DMS114 treated with DMSO at 0.1 percent for 48 hours (cell line): ENCODE measurements at regions not wholly inside any gene's neighbourhood (a gene's known extent, or its start where the extent isn't known, plus 50 kb on each side); places are given as distances from the start of the nearest gene placed in this dataset.

Source experiments
- DNase-seq: peaks from one replicate; lab custom pipeline; 2025; ENCODE audit not compliant: unreplicated experiment; lab: John Stamatoyannopoulos, UW

DNA sequence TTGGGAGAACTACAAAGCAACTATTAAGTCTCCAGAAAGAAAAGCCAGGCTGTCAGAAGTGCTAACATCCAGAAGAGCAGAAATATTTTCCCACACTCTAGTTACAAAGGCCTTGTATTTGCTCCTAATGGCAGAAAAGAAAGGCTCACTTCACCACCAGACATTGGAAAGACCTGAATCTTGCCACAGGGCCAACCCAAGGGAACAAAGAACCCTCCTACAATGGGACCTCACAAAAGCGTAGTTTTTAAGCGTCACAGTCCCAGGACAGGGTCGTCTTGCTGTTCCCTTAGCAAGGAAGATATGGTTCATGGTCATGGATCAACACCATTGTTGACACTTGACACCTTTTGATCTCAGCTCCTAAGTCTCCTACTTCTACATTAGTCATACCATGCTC, 119.1 kb downstream of the RPS29 start:
- DNase-seq: no peak

DNA sequence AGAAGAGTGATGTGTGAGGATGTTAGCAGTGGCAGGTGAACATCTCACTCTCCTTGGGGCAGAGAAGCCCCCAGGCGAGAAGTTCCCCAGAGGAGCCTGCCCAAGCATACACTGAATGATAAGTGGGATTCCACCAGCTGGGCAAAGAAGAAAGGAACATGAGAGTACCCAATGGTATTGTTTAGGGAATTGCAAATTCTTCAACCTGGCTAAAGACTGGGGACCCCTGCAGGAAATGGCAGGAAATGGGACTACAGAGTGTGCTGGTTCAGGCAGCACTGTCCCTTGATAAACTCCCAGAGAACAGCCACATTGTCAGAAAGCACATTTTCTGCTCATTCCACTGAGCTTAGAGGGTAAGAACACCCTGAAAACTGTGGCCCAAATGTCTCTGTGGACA, 121.3 kb downstream of the RPS29 start:
- no peak for DNase-seq

DNA sequence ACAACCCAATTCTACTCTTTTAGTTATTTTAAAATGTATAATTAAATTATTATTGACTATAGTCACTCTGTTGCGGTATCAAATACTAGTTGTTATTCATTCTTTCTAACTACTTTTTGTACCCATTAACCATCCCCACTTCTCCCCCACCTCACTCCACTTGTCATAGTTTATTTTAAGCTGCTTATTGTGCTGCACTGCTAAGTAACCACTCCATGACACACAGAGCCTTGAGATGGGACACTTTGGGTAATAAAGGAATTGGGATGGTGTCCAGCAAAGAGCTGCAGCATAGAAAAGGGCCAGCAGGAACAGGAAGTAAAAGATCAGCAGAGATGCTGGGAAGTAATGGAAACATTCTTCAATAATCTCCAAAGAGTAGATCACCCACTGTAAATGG, 123.0 kb downstream of the RPS29 start:
- DNase-seq: no peak

DNA sequence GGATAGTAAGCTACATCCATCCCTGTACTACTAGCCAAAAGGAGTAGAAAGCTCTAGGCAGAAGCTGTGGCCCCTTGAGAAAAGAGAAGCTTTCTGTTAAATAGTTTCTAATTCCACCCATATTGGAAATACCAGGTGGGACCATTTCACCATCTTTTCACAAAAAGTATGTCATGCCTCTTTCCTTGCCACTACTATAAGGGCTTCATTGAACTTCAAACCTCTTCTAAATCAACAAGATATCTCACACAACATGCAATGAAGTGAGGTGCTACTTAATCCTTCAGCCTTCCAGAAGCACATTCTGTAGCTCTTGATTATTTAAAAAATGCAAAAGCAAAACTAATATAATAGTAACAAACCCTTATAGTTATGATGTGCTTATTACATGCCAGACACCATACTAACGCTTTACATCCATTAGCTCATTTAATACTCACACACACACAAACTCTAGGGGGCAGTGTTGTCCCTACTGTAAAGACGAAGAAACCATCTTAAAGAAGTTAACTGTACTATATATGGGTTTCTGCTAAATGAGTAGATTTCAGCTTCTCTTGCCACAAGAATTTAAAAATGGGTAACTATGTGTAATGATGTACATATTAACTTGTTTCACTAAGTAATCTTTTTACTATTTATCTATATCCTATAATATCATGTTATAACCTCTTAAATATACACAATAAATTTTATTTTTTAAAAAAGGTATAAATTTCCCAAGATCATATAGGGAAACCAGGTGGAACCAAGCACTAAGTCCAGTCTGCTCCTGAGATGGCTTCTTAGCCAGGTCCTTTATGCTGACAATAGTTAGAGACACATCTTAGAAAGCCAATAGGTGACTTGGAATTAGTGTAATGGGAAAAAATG, 124.4 kb downstream of the RPS29 start:
- peak; percentile 69 for DNase-seq

DNA sequence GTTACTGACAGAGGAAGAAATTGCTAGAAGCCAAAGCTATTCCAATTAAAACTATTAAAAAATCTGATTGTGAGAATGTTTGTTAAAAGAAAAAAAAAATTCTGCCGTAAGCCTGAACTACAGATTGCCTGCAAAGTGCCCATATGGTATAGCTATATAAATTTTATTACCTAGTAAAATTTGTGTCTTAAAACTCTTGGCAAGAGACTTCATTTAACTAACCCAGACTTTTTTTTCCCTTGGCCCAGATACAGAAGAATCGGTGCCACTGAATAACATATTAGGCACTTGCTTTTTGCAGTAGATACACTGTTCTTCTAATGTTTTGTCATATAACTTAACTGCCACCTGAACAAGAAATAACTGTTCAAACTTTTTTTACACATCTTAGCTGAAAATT, 125.5 kb downstream of the RPS29 start:
- DNase-seq: no peak

DNA sequence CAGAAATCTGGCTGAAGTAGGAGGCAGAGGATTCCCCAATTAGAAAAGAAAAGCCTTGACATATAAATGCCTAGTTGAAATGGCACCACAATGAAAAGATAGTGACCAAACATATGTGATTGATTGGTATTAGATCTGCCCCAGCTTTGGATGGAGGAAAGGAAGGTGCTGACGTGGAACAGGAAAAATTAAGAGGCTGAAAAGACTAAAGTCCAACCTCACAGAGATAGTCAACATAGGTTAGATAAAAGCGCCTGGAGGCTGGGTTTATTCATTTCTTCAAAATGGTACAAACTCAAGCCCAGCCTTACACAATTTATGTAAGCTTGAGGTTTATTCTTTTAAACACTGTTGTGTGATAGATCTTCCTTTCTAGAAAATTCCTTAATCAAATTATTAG, 129.6 kb downstream of the RPS29 start:
- DNase-seq: no peak

DNA sequence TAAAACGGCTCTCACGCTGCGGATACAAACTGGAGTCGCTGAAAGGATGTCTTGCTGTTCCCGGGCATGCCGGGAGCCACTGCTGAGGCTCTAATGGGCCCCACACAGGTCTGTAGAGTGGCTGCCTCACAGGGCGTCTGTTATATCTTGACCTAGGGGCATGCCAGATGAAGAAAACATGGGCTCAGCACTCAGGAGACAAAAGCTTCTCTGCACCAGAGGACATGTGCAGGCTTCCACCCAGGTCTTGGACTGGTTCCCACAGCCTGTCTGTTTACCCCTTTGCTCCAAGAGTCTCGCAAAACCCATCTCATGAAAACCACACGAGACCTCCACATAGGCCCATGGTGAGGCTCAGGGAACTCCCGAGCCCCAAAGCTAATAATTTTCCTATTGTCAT, 134.2 kb downstream of the RPS29 start:
- no peak for DNase-seq

DNA sequence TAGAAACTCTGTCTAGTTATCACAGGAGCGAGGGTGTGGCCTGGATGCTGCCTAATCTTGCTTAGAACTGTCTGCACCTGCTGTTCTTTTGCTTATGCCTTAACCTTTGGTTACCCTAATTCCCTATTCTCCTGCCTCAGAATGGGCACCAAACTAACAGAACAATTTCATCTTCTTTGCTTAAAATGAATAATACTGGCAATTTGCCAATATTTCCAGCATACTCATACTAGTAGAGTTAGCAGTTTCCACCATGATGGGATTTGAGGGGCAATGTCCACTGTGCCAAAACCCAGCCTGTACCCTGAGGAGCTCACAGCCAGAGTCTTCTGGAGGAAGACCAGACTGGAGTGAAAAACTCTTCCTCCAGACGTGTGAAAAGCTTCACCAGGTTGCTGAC, 136.4 kb downstream of the RPS29 start:
- DNase-seq: no peak

DNA sequence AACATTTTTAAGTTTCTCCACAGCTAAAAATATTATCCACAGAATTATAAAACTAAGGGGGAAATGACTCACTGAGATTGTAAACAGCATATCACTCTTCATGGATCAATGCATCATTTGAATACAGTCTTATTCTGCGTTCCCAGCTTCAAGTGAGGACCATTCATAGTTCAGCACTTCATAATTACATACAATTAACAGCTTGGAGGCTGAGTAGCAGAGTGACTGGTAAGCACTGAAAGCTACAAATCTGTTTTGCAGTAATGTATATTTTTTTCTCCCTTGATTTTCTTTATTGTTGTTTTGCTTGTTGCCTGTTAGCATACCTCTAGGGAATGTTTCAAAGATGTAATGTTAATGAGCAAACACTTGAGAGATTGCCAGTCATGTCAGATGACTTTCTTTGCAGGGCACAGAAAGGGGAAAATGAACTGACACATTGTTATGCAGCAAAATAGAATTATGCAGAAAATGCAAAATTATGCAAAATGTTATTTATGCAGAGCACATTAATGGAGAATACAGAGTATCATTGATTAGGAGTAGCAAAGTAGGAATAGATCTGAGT, 138.6 kb downstream of the RPS29 start:
- DNase-seq: no peak

DNA sequence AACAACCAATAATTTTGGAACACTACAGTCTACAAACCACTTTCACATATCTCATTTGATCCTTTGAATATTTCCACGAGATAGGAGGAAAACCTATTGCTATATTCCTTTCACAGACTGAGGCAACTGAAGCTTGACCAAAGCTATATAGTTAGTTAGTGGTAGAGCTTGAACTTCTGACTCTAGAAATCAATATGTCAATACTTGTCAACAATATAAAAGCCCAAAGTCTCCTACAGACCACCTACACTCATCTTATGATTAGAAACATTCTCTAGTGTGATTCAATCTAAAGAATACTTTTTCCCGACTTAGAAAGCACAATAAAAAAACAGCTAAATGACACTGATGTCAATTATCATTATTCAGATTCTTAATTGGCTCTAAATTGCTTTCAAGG, 139.4 kb downstream of the RPS29 start:
- no peak for DNase-seq

DNA sequence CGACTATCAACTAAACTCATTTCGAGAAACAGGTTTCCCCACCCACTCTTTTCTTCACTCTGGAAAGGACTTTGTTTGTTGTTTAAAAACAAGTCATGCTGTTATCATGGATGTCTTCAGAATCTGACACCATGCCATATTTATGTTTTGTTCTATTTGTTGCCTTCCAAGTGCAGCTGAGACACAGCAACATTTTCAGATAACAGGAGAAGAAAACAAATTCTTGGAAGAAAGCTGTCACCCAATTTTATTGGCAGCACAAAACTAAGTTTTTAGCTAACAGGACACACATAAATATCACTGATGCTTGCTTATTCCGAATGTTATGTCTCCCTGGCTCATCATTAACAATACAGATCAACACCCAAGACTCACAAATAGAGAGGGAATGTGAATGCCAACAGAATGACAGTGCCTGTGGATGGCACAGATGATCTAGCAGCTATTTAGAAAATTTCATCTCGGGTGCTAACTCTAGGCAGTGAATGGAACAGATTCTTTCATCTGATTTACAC, 147.9 kb downstream of the RPS29 start:
- DNase-seq: no peak

DNA sequence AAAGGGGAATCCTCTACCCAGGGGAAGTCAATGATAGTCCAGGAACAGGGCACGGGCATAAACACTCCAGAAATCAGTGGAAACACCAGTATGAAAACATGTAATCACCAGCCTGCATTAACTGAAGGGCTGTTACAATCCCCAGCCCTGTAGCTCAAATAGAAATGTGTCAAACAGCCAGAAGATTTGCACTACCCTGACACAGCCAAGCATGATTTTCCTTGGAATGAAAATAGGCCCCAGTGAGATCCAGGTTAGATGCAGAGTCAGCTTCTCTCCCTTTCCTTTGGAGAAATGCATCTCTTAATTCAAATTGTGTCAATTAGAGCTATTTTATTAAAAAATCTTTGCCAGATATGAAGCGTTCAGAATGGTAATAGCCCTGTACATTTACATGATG, 158.1 kb downstream of the RPS29 start:
- no peak for DNase-seq

DNA sequence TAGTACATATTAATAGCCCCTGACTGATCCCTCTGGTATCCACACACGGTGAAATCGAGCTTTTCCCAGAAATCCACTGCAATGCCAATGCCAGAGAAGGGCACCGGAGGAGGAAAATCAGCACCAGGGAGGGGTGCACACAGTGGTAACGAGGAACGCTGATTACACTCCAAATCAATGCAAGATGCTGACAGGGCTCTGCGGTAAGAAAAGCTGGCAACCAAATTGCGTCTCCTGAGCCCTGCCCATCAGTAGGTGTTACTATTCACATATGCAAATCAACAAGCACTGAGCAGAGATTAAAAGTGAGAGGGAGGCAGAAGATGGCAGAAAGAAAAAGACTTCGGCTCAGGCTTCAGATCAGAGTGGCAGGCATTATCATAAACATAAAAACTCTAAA, 159.1 kb downstream of the RPS29 start:
- no peak for DNase-seq

DNA sequence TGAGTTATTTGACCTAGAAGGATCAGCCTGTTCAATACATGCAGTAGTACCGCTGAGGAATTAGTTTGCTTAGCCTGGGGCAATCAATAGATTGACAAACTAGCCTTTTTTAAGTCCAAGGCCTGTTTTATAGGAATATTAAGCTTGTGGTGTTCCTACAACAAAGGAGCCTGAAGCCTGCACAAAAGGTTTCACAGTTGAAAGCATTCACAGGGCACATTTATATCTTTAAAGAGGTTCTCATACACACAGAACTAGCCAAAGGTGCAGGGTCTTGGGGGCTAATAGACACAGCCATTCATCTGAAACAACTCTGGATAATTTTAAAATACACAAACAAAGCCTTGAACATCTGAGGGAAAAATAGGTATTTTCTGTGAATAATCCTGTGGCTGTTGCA, 160.3 kb downstream of the RPS29 start:
- DNase-seq: no peak

DNA sequence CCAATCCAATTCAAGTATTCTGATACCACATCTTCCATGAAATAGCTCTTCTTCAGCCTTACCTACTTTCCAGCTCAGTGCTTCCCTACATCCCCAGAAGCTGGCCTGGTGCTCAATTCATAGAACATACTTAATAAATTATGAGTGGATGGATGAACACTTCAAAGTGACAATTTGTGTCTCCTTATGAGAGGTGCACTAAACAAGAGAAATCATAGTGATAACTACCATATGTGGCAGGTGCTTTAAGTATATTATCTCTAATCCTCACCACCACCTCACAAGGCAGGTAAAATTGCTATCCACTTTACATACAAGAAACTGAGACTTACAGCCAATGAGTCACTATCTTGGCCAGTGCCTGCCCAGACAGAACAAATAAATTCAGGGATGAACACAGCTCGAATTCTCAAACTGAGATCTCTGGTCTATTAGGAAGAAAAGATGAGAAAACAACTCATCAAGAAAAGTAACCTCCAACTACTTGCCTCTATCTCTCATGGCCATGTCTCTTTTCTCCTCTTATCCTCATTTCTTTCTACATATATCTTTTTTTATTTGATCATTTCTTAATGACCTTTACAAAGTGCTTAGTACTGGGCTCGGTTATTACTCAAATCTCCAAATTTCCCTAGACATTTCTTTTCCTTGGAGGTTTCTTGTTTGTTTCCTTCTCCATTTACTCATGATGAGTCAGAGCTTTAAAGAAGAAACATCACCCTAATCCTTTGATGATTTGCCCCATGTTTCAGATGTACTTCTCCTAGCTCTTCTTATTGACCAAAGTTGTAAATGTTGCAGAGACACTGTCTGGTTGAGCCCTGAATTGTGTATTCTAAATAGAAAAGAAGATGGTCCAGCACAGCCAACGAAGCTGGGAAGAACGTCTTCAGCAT, 161.5 kb downstream of the RPS29 start:
- no peak for DNase-seq

DNA sequence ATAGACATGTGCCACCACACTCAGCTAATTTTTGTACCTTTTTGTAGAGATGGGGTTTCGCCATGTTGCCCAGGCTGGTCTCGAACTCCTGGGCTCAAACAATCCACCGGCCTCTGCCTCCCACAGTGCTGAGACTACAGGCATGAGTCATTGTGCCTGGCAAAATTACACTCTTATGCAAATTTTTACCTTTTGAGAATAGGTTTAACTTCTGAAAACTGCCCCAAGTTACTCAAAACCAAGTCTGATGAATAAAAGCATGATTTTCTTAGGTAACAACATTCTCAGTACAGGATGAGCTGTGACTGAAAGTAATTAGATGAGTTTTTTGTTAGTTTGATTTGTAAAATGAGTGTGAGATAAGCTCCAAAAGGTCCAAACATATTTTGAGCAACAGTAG, 166.0 kb downstream of the RPS29 start:
- no peak for DNase-seq

DNA sequence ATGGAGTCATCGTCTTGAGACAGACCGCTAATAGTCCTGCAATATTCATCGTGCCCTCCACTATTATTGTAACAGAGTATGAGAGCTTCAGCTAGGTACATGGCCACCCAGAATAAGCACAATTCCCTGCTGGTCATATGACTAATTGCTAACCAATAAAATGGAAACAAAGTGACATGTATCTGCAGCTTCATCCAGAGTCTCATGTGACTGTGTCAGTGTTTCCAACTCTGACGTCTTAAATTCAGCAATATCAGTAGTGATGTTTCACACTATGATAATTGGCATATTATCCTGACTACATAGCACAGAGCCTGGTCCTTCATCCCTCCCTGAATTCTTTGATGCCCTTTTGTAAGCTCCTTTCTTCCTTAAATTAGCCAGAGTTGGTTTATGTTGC, 167.4 kb downstream of the RPS29 start:
- no peak for DNase-seq

DNA sequence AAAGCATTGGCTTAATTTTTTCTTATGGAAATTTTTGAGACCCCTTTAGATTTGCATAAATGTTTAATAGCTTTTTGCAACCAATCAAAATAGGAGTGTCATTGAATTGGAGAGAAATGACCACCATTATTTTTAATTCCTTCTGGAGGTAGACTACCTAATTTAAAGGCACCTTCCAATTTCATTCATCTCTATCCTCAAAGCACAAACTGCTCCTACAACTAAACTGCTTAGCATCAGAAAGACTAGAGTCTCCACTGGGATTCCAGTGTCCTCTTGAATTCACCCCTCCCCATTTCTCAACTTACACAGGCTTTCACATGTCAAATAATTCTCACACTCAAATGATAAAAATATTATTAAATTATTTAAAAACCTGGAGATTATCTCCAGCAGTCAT, 168.4 kb downstream of the RPS29 start:
- DNase-seq: no peak

DNA sequence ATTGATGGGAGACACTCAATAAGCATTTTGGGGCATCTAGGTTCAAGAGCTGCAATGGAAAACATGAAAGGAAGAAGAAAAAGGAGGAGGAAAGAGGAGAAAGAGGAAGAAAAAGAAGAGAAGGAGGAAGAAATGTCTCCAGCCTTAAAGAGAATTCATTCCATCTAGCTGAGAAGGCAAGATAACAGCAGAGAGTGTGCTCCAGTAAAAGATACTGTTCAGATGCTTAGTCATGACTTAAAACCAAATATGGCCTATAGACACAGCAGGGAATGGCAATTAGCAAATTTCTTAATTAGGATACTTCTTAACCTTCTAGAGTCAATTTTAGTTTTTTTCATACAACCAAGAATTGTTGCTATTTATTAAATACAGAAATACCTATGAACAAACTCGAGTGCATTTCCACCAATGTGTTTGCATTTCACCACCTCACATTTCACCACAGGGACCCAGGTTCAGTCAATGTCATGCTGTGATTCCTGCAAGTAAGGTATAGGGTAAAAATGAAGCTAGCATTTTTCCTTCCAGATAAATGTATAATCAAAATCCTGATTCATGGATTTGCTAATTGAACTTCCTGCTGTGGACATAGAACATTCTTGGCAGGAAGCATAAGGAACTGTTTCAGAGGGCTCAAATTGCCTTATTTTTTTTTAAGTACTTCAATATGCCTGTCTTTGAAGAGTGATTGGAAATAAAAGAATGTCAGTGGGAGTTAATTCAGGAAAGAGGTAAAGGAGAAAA, 177.8 kb downstream of the RPS29 start:
- no peak for DNase-seq

DNA sequence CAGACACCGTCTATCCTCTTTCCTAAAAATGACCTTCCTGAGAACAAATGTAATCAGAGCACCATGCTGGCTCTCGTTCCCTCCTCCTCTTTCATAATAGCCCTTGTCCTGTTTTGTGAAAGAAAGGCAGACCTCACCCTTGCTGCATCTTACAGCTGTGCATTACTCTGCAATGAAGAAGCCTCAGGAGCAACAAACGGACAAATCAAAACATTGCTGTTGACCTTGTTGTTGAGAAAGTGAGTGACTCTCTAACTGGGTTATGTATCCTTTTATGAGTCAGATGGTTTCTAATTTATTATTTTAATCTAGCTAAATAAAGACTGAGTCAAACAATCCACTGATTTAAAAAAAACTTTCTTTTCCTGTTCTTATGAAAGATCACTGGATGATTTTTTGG, 180.9 kb downstream of the RPS29 start:
- no peak for DNase-seq

DNA sequence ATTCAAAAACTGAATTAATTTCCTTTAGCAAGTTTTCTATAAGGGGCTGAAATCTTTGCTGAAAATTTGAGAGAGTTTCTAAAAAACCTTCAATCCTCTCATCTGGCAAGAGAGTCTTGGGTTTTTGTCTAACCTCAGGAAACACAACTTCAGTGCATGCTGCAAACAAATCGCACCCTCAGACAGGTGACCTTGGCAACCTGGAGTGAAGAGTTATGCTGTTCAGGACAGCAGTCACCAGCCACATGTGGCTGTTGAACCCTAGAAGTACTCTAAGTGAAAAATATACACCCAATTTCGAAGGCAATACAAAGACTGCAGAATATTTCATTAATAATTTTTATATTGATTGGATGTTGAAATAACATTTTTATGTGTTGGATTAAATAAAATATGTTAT, 184.8 kb downstream of the RPS29 start:
- no peak for DNase-seq
